HL-60 (cell line): ENCODE measurements at regions not wholly inside any gene's neighbourhood (a gene's known extent, or its start where the extent isn't known, plus 50 kb on each side); places are given as distances from the start of the nearest gene placed in this dataset.

Experiments used
- GABPA ChIP-seq: IDR thresholded peaks from 2 replicates; pipeline ENCODE4 v1.6.1; 2012; ENCODE audit warnings: low read depth
- POLR2AphosphoS5 ChIP-seq: IDR thresholded peaks from 2 replicates; pipeline ENCODE4 v1.6.1; 2012; ENCODE audit warnings: low read depth
- SPI1 ChIP-seq: IDR thresholded peaks from 2 replicates; pipeline ENCODE4 v1.6.1; 2012; ENCODE audit warnings: low read depth, mild to moderate bottlenecking, borderline replicate concordance
- TF ChIP-seq, protein P1 (sequence below): IDR thresholded peaks from one replicate; pipeline ENCODE4 v1.5.1; 2011; ENCODE audit warnings: low read length, control low read depth, inconsistent platforms; ENCODE audit not compliant: insufficient read depth
- TF ChIP-seq, protein P2 (sequence below): IDR thresholded peaks from 2 replicates; pipeline ENCODE4 v1.6.1; 2012; ENCODE audit warnings: low read depth; ENCODE audit not compliant: insufficient replicate concordance

DNA sequence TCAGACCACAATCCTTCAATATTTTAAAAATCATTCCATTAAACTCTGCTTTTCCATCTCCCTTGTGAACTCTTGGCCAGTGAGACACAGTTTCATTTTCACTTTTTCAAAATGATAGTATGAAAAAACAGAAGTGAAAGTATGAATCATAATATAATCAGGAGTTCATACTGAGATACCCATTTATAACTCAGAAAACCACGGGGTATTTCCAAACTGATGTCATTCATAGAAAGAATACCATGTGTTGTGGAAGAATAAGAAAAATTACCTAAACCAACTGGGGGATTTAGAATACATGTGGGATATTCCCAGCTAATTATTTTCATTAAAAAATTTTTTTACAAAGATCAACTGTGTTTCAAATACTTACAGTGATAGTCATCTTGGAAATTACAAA, 149.9 kb downstream of the MRPL39 start:
- TF ChIP-seq SPI1, result peak; percentile 53; the same call in 1 of the 2 replicates
- TF ChIP-seq, protein P1, sequence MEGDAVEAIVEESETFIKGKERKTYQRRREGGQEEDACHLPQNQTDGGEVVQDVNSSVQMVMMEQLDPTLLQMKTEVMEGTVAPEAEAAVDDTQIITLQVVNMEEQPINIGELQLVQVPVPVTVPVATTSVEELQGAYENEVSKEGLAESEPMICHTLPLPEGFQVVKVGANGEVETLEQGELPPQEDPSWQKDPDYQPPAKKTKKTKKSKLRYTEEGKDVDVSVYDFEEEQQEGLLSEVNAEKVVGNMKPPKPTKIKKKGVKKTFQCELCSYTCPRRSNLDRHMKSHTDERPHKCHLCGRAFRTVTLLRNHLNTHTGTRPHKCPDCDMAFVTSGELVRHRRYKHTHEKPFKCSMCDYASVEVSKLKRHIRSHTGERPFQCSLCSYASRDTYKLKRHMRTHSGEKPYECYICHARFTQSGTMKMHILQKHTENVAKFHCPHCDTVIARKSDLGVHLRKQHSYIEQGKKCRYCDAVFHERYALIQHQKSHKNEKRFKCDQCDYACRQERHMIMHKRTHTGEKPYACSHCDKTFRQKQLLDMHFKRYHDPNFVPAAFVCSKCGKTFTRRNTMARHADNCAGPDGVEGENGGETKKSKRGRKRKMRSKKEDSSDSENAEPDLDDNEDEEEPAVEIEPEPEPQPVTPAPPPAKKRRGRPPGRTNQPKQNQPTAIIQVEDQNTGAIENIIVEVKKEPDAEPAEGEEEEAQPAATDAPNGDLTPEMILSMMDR, result no peak
- TF ChIP-seq POLR2AphosphoS5, result no peak
- no peak for TF ChIP-seq GABPA
- TF ChIP-seq, protein P2, sequence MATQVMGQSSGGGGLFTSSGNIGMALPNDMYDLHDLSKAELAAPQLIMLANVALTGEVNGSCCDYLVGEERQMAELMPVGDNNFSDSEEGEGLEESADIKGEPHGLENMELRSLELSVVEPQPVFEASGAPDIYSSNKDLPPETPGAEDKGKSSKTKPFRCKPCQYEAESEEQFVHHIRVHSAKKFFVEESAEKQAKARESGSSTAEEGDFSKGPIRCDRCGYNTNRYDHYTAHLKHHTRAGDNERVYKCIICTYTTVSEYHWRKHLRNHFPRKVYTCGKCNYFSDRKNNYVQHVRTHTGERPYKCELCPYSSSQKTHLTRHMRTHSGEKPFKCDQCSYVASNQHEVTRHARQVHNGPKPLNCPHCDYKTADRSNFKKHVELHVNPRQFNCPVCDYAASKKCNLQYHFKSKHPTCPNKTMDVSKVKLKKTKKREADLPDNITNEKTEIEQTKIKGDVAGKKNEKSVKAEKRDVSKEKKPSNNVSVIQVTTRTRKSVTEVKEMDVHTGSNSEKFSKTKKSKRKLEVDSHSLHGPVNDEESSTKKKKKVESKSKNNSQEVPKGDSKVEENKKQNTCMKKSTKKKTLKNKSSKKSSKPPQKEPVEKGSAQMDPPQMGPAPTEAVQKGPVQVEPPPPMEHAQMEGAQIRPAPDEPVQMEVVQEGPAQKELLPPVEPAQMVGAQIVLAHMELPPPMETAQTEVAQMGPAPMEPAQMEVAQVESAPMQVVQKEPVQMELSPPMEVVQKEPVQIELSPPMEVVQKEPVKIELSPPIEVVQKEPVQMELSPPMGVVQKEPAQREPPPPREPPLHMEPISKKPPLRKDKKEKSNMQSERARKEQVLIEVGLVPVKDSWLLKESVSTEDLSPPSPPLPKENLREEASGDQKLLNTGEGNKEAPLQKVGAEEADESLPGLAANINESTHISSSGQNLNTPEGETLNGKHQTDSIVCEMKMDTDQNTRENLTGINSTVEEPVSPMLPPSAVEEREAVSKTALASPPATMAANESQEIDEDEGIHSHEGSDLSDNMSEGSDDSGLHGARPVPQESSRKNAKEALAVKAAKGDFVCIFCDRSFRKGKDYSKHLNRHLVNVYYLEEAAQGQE, result no peak
